Heart left ventricle (tissue), 16 donors: ENCODE measurements at regions not wholly inside any gene's neighbourhood (a gene's known extent, or its start where the extent isn't known, plus 50 kb on each side); places are given as distances from the start of the nearest gene placed in this dataset.

Experiments
- ATAC-seq, 4 donors: fragments of 200-7000 bp; cut with Tn5 transposase; one replicate each; pipeline ENCODE4 v1.9.1; 2020 to 2022; ENCODE audit warnings: moderate library complexity in 4 of 4, mild to moderate bottlenecking in 3 of 4, moderate number of reproducible peaks in 1 of 4
- DNase-seq, 5 donors: peaks; one replicate each; pipeline ENCODE4 v3.0.0-alpha.2; 2020
- H3K27ac ChIP-seq, 12 donors: fragments of 200-600 bp; sonication (generic) in 4 of 12; one replicate each; pipeline versions ENCODE4 v1.5.0 to v1.8.0; 2016 to 2022; ENCODE audit warnings: mild to moderate bottlenecking in 2 of 12
- H3K27me3 ChIP-seq, 9 donors: fragments of 200-600 bp; sonication (generic) in 2 of 9; one replicate each; pipeline versions ENCODE4 v1.5.1 to v1.8.0; 2016 to 2022; ENCODE audit warnings: mild to moderate bottlenecking in 3 of 9
- H3K36me3 ChIP-seq, 9 donors: fragments of 200-600 bp; sonication (generic) in 2 of 9; one replicate each; pipeline versions ENCODE4 v1.5.0 to v1.8.0; 2018 to 2022; ENCODE audit warnings: mild to moderate bottlenecking in 2 of 9
- H3K4me1 ChIP-seq, 12 donors: fragments of 200-600 bp; sonication (generic) in 4 of 12; one replicate each; pipeline versions ENCODE4 v1.5.0 to v1.8.0; 2016 to 2022; ENCODE audit warnings: mild to moderate bottlenecking in 3 of 12
- H3K4me3 ChIP-seq, 12 donors: fragments of 200-600 bp; sonication (generic) in 4 of 12; one replicate each; pipeline versions ENCODE4 v1.5.0 to v1.8.0; 2017 to 2022; ENCODE audit warnings: mild to moderate bottlenecking in 9 of 12, moderate library complexity in 4 of 12
- H3K9me3 ChIP-seq, 12 donors: fragments of 200-600 bp; sonication (generic) in 4 of 12; one replicate each; pipeline versions ENCODE4 v1.5.0 to v1.8.0; 2016 to 2022; ENCODE audit warnings: mild to moderate bottlenecking in 1 of 12
- POLR2A ChIP-seq, 2 donors: fragments of 450-650 bp; IDR thresholded peaks; one replicate each; pipeline ENCODE4 v1.6.1; 2017; ENCODE audit warnings: antibody characterized with exemption in 2 of 2, mild to moderate bottlenecking in 2 of 2, moderate library complexity in 2 of 2
- WGBS, 4 donors: extraction: QIAGEN DNeasy Blood & Tissue Kit in 2 of 4; methylation state at CpG; one replicate each; pipeline versions ENCODE4 v1.1.5 to v1.1.7; 2013 to 2018; 5-methylcytosine and 5-hydroxymethylcytosine counted together
- intact Hi-C, 10 donors: fragments of 100-400 bp; cut with DNase I; formaldehyde crosslinking; loops; one replicate each; pipeline versions ENCODE4 v1.11.1 to v1.14.2; 2022
- TF ChIP-seq, protein P1 (sequence below), 12 donors: fragments of 200-600 bp; sonication (generic) in 4 of 12; IDR thresholded peaks; one replicate each; pipeline versions ENCODE4 v1.5.0 to v1.8.0; 2018 to 2022; ENCODE audit warnings: antibody characterized with exemption in 12 of 12, mild to moderate bottlenecking in 5 of 12
- donor health status: ischemic (EF 13 %, LVEDD 7.1; RV severe dilation, severe dysfunction).
- donor health status: healthy with polysubstance abuse.
- donor health status: DM: no; HTN: yes; CAD: no.
- donor health status: DM: no; HTN: no; CAD: no.
- donor health status: ischemic (EF 25% LVEDD 6.9; RV normal size, moderate dysfunction).
- donor health status: ischemic (EF 25% LVEDD 5.7; RV mildly dilated, moderate dysfunction).
- donor health status: healthy.
- donor health status: DM: yes; HTN: yes; CAD: no.
- donor health status: ischemic (EF 35%, LVEDD 5.7; RV mildly dilated, moderate dysfunction).
- donor health status: nonischemic (EF 11% LVEDD 7.7; RV severe dilation, severe dysfunction).
- donor health status: DM: yes; HTN: yes; CAD: no.
- donor health status: PGD.
- donor health status: ischemic (EF 29% LVEDD 5.4; RV normal size, mild dysfunction).
- donor health status: nonischemic (EF 23%, LVEDD 6.1; RV moderate dilation, normal function).

DNA sequence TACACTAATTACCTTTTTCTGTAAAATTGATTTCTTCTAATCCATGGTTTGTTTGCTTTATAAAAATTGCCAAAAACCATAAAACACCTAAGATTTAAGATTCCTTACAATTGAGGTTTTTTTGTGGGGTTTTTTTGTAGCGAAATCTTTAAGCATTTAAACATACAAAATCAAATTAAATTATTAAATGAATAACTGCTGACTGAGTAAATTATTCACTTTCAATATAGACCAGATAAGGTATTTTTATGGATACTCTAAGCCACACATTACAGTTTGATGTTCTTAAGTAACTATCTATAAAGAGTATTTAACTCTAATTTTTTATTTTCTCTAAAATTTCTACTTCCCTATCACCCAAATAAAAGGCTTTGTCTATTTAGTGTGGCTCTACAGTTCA is 55.5 kb downstream of the PIK3C2A start:
- no peak for TF ChIP-seq POLR2A (IDR thresholded peaks at IDR 0.05)
- TF ChIP-seq, protein P1, sequence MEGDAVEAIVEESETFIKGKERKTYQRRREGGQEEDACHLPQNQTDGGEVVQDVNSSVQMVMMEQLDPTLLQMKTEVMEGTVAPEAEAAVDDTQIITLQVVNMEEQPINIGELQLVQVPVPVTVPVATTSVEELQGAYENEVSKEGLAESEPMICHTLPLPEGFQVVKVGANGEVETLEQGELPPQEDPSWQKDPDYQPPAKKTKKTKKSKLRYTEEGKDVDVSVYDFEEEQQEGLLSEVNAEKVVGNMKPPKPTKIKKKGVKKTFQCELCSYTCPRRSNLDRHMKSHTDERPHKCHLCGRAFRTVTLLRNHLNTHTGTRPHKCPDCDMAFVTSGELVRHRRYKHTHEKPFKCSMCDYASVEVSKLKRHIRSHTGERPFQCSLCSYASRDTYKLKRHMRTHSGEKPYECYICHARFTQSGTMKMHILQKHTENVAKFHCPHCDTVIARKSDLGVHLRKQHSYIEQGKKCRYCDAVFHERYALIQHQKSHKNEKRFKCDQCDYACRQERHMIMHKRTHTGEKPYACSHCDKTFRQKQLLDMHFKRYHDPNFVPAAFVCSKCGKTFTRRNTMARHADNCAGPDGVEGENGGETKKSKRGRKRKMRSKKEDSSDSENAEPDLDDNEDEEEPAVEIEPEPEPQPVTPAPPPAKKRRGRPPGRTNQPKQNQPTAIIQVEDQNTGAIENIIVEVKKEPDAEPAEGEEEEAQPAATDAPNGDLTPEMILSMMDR (IDR thresholded peaks at IDR 0.05) = no peak
- Histone ChIP-seq H3K4me1 (peaks cover 10 to 53% (median 33%) of the 10 kb centered on the region in 12 donors), H3K9me3 (no peaks in the 10 kb centered on the region), H3K36me3 (peaks cover 0 to 15% (median 6%) of the 10 kb centered on the region in 9 donors), H3K27me3 (no peaks in the 10 kb centered on the region), H3K4me3 (no peak overlapping the region), H3K27ac (peak overlapping the region in 3 of 12 donors; percentile 2 to 16 (median 15))
- no peak for ATAC-seq
- DNase-seq = no peak
- WGBS, 4 donors = 90 to 96% (median 95%) methylated on average over 1 of the region's 1 CpG
- intact Hi-C loops = loop anchor here in 3 of 10 donors (5.0 to 10.0 kb wide), 2 partner anchors 52 to 55 kb away; partner anchors contain the start of gene PIK3C2A (in 3 of the 3)

DNA sequence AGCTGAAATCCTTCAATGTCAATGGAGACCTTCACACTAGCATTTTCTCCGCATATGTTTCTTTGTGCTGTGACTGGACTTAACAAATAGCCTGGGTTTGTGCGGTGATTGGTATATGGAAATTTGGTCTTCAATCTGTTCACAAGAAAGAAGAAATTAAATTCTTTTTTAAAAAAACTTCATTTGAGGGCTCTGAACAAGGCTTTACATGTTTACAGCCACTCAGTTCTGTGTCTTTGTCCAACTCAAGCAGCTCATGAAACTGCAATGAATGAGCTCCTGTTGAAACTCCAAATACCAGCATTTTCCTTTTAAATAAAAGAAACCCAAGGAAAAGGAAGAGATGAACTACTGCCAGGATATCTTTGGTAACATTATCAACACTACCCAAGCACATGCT is 57.3 kb downstream of the PIK3C2A start:
- no peaks in the 10 kb centered on the region for H3K27me3 ChIP-seq
- intact Hi-C loops = loop anchor here in 3 of 10 donors (5.0 to 10.0 kb wide), 2 partner anchors 54 to 57 kb away; partner anchors contain the start of gene PIK3C2A (in 3 of the 3)
- ATAC-seq (no peak), DNase-seq (no peak)
- H3K27ac ChIP-seq = peak overlapping the region in 4 of 12 donors; percentile 1 to 39 (median 10)
- WGBS, 4 donors = 91 to 99% (median 94%) methylated on average over 2 of the region's 2 CpGs
- H3K36me3 ChIP-seq = peaks cover 0 to 21% (median 14%) of the 10 kb centered on the region in 9 donors
- H3K4me3 ChIP-seq = no peak overlapping the region
- no peaks in the 10 kb centered on the region for H3K9me3 ChIP-seq
- H3K4me1 ChIP-seq = peaks cover 10 to 61% (median 42%) of the 10 kb centered on the region in 12 donors
- TF ChIP-seq POLR2A (IDR thresholded peaks at IDR 0.05) = no peak
- TF ChIP-seq, protein P1 (IDR thresholded peaks at IDR 0.05) = no peak

DNA sequence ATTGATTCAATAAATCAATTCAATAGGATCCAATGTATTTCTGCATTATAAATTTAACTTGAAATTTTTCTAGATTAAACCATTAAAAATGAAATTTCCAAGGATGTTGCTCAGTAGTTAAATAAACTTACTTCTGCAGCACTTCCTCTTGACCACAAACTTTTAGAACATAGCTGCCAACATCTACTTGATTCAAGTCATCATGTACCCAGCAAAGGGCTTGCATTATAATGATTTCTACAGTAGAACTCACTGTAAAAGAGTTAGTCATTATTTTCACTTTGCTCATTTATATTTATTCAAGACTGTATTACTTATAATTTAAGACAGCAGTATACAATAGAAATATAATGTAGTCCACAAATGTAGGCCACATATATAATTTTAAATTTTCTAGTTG is 59.2 kb downstream of the PIK3C2A start:
- H3K4me1 ChIP-seq = peaks cover 8 to 50% (median 31%) of the 10 kb centered on the region in 12 donors
- intact Hi-C loops = loop anchor here in 1 of 10 donors (10.0 kb wide), 1 partner anchor 64 kb away; no protein-coding TSS in a partner anchor

GRCh38 chr11:17145972-17146371 is 61.8 kb downstream of the PIK3C2A start:
- peaks cover 8 to 36% (median 22%) of the 10 kb centered on the region in 12 donors for H3K4me1 ChIP-seq
- intact Hi-C loops = loop anchor here in 1 of 10 donors (10.0 kb wide), 1 partner anchor 61 kb away; no protein-coding TSS in a partner anchor
- H3K27ac ChIP-seq = no peak overlapping the region
- DNase-seq (no peak), ATAC-seq (no peak)
- no peak overlapping the region for H3K4me3 ChIP-seq
- no peaks in the 10 kb centered on the region for H3K9me3 ChIP-seq
- TF ChIP-seq, protein P1 (IDR thresholded peaks at IDR 0.05) = no peak
- TF ChIP-seq POLR2A (IDR thresholded peaks at IDR 0.05) = no peak
- H3K36me3 ChIP-seq = peaks cover 0 to 57% (median 51%) of the 10 kb centered on the region in 9 donors
- H3K27me3 ChIP-seq = no peaks in the 10 kb centered on the region

More for the DNA sequence above, 59.2 kb downstream of the PIK3C2A start:
- no peak for TF ChIP-seq POLR2A (IDR thresholded peaks at IDR 0.05)
- TF ChIP-seq, protein P1 (IDR thresholded peaks at IDR 0.05) = no peak
- Histone ChIP-seq H3K27ac (no peak overlapping the region), H3K9me3 (no peaks in the 10 kb centered on the region), H3K4me3 (no peak overlapping the region), H3K36me3 (peaks cover 0 to 35% (median 32%) of the 10 kb centered on the region in 9 donors), H3K27me3 (no peaks in the 10 kb centered on the region)
- ATAC-seq (no peak), DNase-seq (no peak)
